H1 (cell line): ENCODE measurements at regions not wholly inside any gene's neighbourhood (a gene's known extent, or its start where the extent isn't known, plus 50 kb on each side); places are given as distances from the start of the nearest gene placed in this dataset.

Experiments used
- CBX5 ChIP-seq: fragments of 300-800, 300-1000 bp; sonication (generic); IDR thresholded peaks from 2 replicates; pipeline ENCODE4 v1.7.1; 2016; ENCODE audit warnings: antibody characterized with exemption, low read length, low read depth
- EZH2 ChIP-seq: fragments of 200-600 bp; sonication (generic); IDR thresholded peaks from 2 replicates; pipeline ENCODE4 v1.7.1; 2012; ENCODE audit warnings: low read depth, mild to moderate bottlenecking, moderate library complexity, low read length, inconsistent platforms; ENCODE audit not compliant: severe bottlenecking
- NANOG ChIP-seq: IDR thresholded peaks from 2 replicates; pipeline ENCODE4 v1.6.1; 2011; ENCODE audit warnings: low read length, low read depth, mild to moderate bottlenecking, inconsistent platforms; ENCODE audit not compliant: insufficient read depth, poor library complexity, severe bottlenecking
- NRF1 ChIP-seq: IDR thresholded peaks from 2 replicates; pipeline ENCODE4 v1.6.1; 2011; ENCODE audit warnings: mild to moderate bottlenecking, low read depth, low read length, improper control_type of control experiment
- POU5F1 ChIP-seq: IDR thresholded peaks from 2 replicates; pipeline ENCODE4 v1.6.1; 2011; ENCODE audit warnings: low read depth, mild to moderate bottlenecking, low read length, moderate library complexity
- SP4 ChIP-seq: IDR thresholded peaks from 2 replicates; pipeline ENCODE4 v1.6.1; 2012; ENCODE audit warnings: low read length, inconsistent platforms
- YY1 ChIP-seq: IDR thresholded peaks from 2 replicates; pipeline ENCODE4 v1.6.1; 2011; ENCODE audit warnings: low read depth, mild to moderate bottlenecking, low read length
- TF ChIP-seq, protein P1 (sequence below): fragments of 300-600 bp; sonication (generic); IDR thresholded peaks from 2 replicates; pipeline ENCODE4 v1.7.1; 2012; ENCODE audit warnings: low read length, moderate library complexity, mild to moderate bottlenecking, inconsistent platforms; ENCODE audit not compliant: insufficient replicate concordance

DNA sequence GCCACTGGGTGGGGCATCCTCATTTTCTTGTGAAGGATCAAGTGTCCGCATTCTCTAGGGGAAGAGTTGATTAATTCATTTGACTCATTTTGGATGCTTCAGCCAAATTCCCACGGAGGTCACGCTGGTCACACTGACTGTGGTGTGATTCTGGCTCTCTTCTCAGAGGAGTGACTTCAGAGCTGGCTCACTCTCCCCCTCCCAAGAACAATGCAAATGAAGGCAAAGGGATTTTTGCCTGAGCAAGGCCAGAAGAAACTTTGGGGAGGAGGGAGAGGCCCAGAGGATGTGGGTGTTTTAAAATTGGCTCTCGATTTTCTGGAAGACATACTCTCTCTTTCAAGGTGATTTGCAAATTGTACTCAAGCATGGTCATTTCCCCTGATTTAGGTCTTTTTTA is 51.1 kb upstream of the LMO2 start (continued):
- TF ChIP-seq, protein P1, sequence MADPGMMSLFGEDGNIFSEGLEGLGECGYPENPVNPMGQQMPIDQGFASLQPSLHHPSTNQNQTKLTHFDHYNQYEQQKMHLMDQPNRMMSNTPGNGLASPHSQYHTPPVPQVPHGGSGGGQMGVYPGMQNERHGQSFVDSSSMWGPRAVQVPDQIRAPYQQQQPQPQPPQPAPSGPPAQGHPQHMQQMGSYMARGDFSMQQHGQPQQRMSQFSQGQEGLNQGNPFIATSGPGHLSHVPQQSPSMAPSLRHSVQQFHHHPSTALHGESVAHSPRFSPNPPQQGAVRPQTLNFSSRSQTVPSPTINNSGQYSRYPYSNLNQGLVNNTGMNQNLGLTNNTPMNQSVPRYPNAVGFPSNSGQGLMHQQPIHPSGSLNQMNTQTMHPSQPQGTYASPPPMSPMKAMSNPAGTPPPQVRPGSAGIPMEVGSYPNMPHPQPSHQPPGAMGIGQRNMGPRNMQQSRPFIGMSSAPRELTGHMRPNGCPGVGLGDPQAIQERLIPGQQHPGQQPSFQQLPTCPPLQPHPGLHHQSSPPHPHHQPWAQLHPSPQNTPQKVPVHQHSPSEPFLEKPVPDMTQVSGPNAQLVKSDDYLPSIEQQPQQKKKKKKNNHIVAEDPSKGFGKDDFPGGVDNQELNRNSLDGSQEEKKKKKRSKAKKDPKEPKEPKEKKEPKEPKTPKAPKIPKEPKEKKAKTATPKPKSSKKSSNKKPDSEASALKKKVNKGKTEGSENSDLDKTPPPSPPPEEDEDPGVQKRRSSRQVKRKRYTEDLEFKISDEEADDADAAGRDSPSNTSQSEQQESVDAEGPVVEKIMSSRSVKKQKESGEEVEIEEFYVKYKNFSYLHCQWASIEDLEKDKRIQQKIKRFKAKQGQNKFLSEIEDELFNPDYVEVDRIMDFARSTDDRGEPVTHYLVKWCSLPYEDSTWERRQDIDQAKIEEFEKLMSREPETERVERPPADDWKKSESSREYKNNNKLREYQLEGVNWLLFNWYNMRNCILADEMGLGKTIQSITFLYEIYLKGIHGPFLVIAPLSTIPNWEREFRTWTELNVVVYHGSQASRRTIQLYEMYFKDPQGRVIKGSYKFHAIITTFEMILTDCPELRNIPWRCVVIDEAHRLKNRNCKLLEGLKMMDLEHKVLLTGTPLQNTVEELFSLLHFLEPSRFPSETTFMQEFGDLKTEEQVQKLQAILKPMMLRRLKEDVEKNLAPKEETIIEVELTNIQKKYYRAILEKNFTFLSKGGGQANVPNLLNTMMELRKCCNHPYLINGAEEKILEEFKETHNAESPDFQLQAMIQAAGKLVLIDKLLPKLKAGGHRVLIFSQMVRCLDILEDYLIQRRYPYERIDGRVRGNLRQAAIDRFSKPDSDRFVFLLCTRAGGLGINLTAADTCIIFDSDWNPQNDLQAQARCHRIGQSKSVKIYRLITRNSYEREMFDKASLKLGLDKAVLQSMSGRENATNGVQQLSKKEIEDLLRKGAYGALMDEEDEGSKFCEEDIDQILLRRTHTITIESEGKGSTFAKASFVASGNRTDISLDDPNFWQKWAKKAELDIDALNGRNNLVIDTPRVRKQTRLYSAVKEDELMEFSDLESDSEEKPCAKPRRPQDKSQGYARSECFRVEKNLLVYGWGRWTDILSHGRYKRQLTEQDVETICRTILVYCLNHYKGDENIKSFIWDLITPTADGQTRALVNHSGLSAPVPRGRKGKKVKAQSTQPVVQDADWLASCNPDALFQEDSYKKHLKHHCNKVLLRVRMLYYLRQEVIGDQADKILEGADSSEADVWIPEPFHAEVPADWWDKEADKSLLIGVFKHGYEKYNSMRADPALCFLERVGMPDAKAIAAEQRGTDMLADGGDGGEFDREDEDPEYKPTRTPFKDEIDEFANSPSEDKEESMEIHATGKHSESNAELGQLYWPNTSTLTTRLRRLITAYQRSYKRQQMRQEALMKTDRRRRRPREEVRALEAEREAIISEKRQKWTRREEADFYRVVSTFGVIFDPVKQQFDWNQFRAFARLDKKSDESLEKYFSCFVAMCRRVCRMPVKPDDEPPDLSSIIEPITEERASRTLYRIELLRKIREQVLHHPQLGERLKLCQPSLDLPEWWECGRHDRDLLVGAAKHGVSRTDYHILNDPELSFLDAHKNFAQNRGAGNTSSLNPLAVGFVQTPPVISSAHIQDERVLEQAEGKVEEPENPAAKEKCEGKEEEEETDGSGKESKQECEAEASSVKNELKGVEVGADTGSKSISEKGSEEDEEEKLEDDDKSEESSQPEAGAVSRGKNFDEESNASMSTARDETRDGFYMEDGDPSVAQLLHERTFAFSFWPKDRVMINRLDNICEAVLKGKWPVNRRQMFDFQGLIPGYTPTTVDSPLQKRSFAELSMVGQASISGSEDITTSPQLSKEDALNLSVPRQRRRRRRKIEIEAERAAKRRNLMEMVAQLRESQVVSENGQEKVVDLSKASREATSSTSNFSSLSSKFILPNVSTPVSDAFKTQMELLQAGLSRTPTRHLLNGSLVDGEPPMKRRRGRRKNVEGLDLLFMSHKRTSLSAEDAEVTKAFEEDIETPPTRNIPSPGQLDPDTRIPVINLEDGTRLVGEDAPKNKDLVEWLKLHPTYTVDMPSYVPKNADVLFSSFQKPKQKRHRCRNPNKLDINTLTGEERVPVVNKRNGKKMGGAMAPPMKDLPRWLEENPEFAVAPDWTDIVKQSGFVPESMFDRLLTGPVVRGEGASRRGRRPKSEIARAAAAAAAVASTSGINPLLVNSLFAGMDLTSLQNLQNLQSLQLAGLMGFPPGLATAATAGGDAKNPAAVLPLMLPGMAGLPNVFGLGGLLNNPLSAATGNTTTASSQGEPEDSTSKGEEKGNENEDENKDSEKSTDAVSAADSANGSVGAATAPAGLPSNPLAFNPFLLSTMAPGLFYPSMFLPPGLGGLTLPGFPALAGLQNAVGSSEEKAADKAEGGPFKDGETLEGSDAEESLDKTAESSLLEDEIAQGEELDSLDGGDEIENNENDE, result no peak
- TF ChIP-seq NRF1, result no peak
- no peak for TF ChIP-seq SP4
- no peak for TF ChIP-seq EZH2
- TF ChIP-seq POU5F1, result no peak
- TF ChIP-seq CBX5, result no peak
- no peak for TF ChIP-seq YY1
- no peak for TF ChIP-seq NANOG
